GM23338 (cell line): ENCODE measurements at regions not wholly inside any gene's neighbourhood (a gene's known extent, or its start where the extent isn't known, plus 50 kb on each side); places are given as distances from the start of the nearest gene placed in this dataset.

Experiments used
- CREB1 ChIP-seq: fragments of 250-450 bp; sonication (Bioruptor Pico); IDR thresholded peaks from 2 replicates; pipeline ENCODE4 v1.5.0; 2020; ENCODE audit warnings: low read depth, mild to moderate bottlenecking, moderate library complexity
- EZH2 ChIP-seq: fragments of 200-600 bp; sonication (generic); IDR thresholded peaks from one replicate; pipeline ENCODE4 v1.8.0; 2017; ENCODE audit warnings: antibody characterized with exemption, mild to moderate bottlenecking, low read depth; ENCODE audit not compliant: unreplicated experiment
- EZH2phosphoT487 ChIP-seq: fragments of 200-600 bp; sonication (generic); IDR thresholded peaks from one replicate; pipeline ENCODE4 v1.8.1; 2018; ENCODE audit warnings: antibody characterized with exemption; ENCODE audit not compliant: unreplicated experiment
- JUNB ChIP-seq: IDR thresholded peaks from one replicate; pipeline ENCODE4 v1.6.1; 2016; ENCODE audit warnings: antibody characterized with exemption; ENCODE audit not compliant: unreplicated experiment
- POLR2AphosphoS5 ChIP-seq: IDR thresholded peaks from 2 replicates; pipeline ENCODE4 v1.6.1; 2016; ENCODE audit warnings: antibody characterized with exemption, low read depth
- STAT1 ChIP-seq: IDR thresholded peaks from one replicate; pipeline ENCODE4 v1.6.1; 2016; ENCODE audit warnings: antibody characterized with exemption; ENCODE audit not compliant: unreplicated experiment
- ZNF114 ChIP-seq: fragments of 250-450 bp; sonication (Bioruptor Pico); IDR thresholded peaks from 2 replicates; pipeline ENCODE4 v1.5.0; 2020; ENCODE audit warnings: mild to moderate bottlenecking, moderate library complexity
- ZNF331 ChIP-seq: fragments of 250-450 bp; sonication (Bioruptor Pico); IDR thresholded peaks from 2 replicates; pipeline ENCODE4 v1.5.0; 2020; ENCODE audit warnings: low read depth, mild to moderate bottlenecking, moderate library complexity
- TF ChIP-seq, protein P1 (sequence below), 2 experiments: fragments of 200-600 bp in 1 of 2; sonication (generic) in 1 of 2; conservative IDR thresholded peaks; 2 replicates each; pipeline versions ENCODE4 v1.5.1 to v1.6.1; 2016 to 2017; ENCODE audit warnings: antibody characterized with exemption in 2 of 2, low read depth in 2 of 2, mild to moderate bottlenecking in 2 of 2, moderate library complexity in 1 of 2
- TF ChIP-seq, protein P2 (sequence below): IDR thresholded peaks from one replicate; pipeline ENCODE4 v1.6.1; 2018; ENCODE audit warnings: antibody characterized with exemption; ENCODE audit not compliant: unreplicated experiment
- TF ChIP-seq, protein P3 (sequence below): IDR thresholded peaks from 2 replicates; pipeline ENCODE4 v1.6.1; 2016; ENCODE audit warnings: antibody characterized with exemption

DNA sequence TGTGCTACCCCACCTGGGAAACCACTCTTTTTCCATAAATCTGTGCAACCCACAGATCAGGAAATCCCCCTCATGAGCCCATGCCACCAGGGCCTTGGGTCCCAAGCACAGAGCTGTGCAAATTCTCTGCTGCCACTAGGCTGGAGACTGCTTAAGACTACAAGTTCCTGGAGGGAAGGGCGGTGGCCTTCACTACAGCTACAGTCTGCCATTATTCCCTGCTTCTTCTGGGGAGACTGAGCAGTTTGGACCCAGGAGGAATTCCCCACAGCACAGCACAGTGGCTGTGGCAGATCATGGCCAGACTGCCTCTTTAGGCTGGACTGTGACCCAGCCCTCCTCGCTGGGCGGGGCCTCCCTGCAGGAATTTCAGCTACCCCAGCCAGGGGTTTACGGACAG, 89.7 kb upstream of the GRB10 start:
- no peak for TF ChIP-seq EZH2
- TF ChIP-seq, protein P1, sequence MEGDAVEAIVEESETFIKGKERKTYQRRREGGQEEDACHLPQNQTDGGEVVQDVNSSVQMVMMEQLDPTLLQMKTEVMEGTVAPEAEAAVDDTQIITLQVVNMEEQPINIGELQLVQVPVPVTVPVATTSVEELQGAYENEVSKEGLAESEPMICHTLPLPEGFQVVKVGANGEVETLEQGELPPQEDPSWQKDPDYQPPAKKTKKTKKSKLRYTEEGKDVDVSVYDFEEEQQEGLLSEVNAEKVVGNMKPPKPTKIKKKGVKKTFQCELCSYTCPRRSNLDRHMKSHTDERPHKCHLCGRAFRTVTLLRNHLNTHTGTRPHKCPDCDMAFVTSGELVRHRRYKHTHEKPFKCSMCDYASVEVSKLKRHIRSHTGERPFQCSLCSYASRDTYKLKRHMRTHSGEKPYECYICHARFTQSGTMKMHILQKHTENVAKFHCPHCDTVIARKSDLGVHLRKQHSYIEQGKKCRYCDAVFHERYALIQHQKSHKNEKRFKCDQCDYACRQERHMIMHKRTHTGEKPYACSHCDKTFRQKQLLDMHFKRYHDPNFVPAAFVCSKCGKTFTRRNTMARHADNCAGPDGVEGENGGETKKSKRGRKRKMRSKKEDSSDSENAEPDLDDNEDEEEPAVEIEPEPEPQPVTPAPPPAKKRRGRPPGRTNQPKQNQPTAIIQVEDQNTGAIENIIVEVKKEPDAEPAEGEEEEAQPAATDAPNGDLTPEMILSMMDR (conservative IDR thresholded peaks at IDR 0.05; ENCODE audit: low read depth in 2 of 2), result no peak
- TF ChIP-seq EZH2phosphoT487, result no peak
- TF ChIP-seq POLR2AphosphoS5, result no peak
- no peak for TF ChIP-seq STAT1
- no peak for TF ChIP-seq ZNF114
- no peak for TF ChIP-seq CREB1 (CRISPR knock-in tag)
- TF ChIP-seq, protein P2, sequence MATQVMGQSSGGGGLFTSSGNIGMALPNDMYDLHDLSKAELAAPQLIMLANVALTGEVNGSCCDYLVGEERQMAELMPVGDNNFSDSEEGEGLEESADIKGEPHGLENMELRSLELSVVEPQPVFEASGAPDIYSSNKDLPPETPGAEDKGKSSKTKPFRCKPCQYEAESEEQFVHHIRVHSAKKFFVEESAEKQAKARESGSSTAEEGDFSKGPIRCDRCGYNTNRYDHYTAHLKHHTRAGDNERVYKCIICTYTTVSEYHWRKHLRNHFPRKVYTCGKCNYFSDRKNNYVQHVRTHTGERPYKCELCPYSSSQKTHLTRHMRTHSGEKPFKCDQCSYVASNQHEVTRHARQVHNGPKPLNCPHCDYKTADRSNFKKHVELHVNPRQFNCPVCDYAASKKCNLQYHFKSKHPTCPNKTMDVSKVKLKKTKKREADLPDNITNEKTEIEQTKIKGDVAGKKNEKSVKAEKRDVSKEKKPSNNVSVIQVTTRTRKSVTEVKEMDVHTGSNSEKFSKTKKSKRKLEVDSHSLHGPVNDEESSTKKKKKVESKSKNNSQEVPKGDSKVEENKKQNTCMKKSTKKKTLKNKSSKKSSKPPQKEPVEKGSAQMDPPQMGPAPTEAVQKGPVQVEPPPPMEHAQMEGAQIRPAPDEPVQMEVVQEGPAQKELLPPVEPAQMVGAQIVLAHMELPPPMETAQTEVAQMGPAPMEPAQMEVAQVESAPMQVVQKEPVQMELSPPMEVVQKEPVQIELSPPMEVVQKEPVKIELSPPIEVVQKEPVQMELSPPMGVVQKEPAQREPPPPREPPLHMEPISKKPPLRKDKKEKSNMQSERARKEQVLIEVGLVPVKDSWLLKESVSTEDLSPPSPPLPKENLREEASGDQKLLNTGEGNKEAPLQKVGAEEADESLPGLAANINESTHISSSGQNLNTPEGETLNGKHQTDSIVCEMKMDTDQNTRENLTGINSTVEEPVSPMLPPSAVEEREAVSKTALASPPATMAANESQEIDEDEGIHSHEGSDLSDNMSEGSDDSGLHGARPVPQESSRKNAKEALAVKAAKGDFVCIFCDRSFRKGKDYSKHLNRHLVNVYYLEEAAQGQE, result no peak
- no peak for TF ChIP-seq JUNB
- TF ChIP-seq, protein P3, sequence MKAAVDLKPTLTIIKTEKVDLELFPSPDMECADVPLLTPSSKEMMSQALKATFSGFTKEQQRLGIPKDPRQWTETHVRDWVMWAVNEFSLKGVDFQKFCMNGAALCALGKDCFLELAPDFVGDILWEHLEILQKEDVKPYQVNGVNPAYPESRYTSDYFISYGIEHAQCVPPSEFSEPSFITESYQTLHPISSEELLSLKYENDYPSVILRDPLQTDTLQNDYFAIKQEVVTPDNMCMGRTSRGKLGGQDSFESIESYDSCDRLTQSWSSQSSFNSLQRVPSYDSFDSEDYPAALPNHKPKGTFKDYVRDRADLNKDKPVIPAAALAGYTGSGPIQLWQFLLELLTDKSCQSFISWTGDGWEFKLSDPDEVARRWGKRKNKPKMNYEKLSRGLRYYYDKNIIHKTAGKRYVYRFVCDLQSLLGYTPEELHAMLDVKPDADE, result no peak
- no peak for TF ChIP-seq ZNF331 (CRISPR knock-in tag)
